ENCODE measurements at regions not wholly inside any gene's neighbourhood (a gene's known extent, or its start where the extent isn't known, plus 50 kb on each side); places are given as distances from the start of the nearest gene placed in this dataset.
A peak's percentile ranks its signal among the peaks of the same experiment; 100 is the strongest.

GRCh38 chr10:118537623-118538022 lies 57.8 kb downstream of the PRLHR start:
- Histone ChIP-seq H3K9me3 (peaks cover 2% of the 10 kb centered on the region), H3K27me3 (ENCODE audit: insufficient read depth in 3 of 3, low read length in 2 of 3) (no peaks in the 10 kb centered on the region), H3K27ac (no peak overlapping the region), H3K4me3 (no peak overlapping the region), H3K4me1 (no peaks in the 10 kb centered on the region), H3K36me3 (ENCODE audit: insufficient read depth in 1 of 2, low read depth in 1 of 2) (no peaks in the 10 kb centered on the region)
- intact Hi-C loops (cut with DNase I), result no loop called here
- TF ChIP-seq CTCF (IDR thresholded peaks at IDR 0.05), result no peak
- no peak for ATAC-seq
- 84 to 90% (median 90%) methylated on average over 1 of the region's 1 CpG for WGBS, 3 donors
- DNase-seq, result no peak

- no peaks in the 10 kb centered on the region for H3K36me3 ChIP-seq (ENCODE audit: insufficient read depth in 1 of 2, low read depth in 1 of 2)
- H3K4me3 ChIP-seq, result no peak overlapping the region
- H3K4me1 ChIP-seq, result no peaks in the 10 kb centered on the region
- H3K9me3 ChIP-seq, result peaks cover 2% of the 10 kb centered on the region
- H3K27ac ChIP-seq, result no peak overlapping the region
- TF ChIP-seq CTCF (IDR thresholded peaks at IDR 0.05), result no peak
- DNase-seq (no peak), ATAC-seq (no peak)
- intact Hi-C loops (cut with DNase I), result no loop called here
- WGBS, 3 donors, result 83 to 89% (median 85%) methylated on average over 3 of the region's 3 CpGs
- H3K27me3 ChIP-seq (ENCODE audit: insufficient read depth in 3 of 3, low read length in 2 of 3), result no peaks in the 10 kb centered on the region
Measured at GRCh38 chr10:118534136-118534535, 61.3 kb downstream of the PRLHR start.

DNA sequence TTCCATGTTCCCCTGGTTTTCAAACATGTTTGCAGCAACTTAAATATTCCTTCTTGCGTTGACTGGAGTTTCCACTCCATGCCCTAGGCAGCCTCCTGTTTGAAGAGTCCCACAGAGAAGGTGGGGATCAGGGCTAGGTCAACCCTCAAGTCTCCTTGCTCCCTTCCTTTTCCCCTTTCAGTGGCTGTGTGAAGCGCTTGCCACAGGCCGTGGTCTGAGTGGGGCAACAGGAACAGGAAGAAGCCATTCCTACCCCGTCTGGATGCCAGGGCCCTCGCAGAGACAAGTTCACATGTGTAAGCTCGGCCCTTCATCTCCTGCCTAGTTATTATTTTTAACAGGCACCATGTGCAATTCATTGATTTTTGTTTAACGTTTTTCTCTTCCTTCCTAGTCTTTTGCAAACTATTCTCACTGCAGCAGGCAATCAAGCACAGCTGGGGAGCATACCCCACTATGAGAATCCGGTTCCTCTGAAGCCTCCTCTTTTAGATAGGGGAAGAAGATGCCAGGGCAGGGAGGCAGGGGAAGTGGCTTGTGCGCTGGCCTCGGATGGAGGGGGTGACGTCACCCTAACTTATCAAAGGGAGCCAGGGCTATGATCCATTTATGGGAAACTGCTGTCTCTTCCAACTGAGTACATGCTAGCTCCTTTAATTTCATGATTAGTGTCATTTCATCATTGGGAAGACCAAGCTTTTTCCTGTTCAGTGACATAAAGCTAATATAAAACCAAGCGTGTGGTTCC lies 64.2 kb downstream of the PRLHR start:
- H3K36me3 ChIP-seq (ENCODE audit: insufficient read depth in 1 of 2, low read depth in 1 of 2), result no peaks in the 10 kb centered on the region
- H3K27ac ChIP-seq, result no peak overlapping the region
- no peaks in the 10 kb centered on the region for H3K4me1 ChIP-seq
- WGBS, 3 donors, result 52 to 64% (median 59%) methylated on average over 12 of the region's 12 CpGs
- intact Hi-C loops (cut with DNase I), result no loop called here
- peaks cover 2% of the 10 kb centered on the region for H3K9me3 ChIP-seq
- no peak for TF ChIP-seq CTCF (IDR thresholded peaks at IDR 0.05)
- no peaks in the 10 kb centered on the region for H3K27me3 ChIP-seq (ENCODE audit: insufficient read depth in 3 of 3, low read length in 2 of 3)
- no peak overlapping the region for H3K4me3 ChIP-seq
- DNase-seq, result peak; percentile 16 to 61
- no peak for ATAC-seq

GRCh38 chr10:118528426-118528825 lies 67.0 kb downstream of the PRLHR start:
- no peaks in the 10 kb centered on the region for H3K36me3 ChIP-seq (ENCODE audit: insufficient read depth in 1 of 2, low read depth in 1 of 2)
- intact Hi-C loops (cut with DNase I), result no loop called here
- no peak for ATAC-seq
- no peak overlapping the region for H3K27ac ChIP-seq
- DNase-seq, result no peak
- WGBS, 3 donors, result 85% methylated on average over 6 of the region's 6 CpGs
- H3K27me3 ChIP-seq (ENCODE audit: insufficient read depth in 3 of 3, low read length in 2 of 3), result no peaks in the 10 kb centered on the region
- no peaks in the 10 kb centered on the region for H3K9me3 ChIP-seq
- H3K4me3 ChIP-seq, result no peak overlapping the region
- TF ChIP-seq CTCF (IDR thresholded peaks at IDR 0.05), result no peak
- H3K4me1 ChIP-seq, result no peaks in the 10 kb centered on the region

DNA sequence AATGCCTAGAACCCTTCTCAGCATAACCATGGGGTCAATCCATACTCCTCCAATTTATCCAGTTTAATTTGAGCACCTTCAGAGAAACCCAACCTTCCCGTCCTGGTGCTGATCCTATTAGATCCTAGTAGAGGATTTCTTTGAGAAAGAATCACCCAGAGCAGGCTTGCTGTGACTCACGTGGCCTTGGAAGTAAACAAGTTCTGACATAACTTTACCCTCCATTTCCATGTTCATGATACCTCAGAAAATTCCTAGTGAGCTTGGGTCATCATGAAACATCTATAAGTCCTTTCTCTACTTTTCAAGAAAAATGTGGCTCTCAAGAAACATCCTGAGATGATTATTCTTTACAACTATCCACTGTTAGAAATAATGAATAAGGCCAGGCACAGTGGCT lies 71.7 kb downstream of the PRLHR start:
- 71 to 77% (median 73%) methylated on average over 2 of the region's 2 CpGs for WGBS, 3 donors
- Histone ChIP-seq H3K27ac (no peak overlapping the region), H3K4me1 (no peaks in the 10 kb centered on the region), H3K36me3 (ENCODE audit: insufficient read depth in 1 of 2, low read depth in 1 of 2) (no peaks in the 10 kb centered on the region), H3K9me3 (no peaks in the 10 kb centered on the region), H3K4me3 (no peak overlapping the region), H3K27me3 (ENCODE audit: insufficient read depth in 3 of 3, low read length in 2 of 3) (peaks cover 0 to 4% (median 0%) of the 10 kb centered on the region in 3 donors)
- no peak for TF ChIP-seq CTCF (IDR thresholded peaks at IDR 0.05)
- ATAC-seq (no peak), DNase-seq (no peak)
- intact Hi-C loops (cut with DNase I), result no loop called here

Measured in psoas muscle (tissue), 7 donors.